VCaP (cell line): ENCODE measurements at regions not wholly inside any gene's neighbourhood (a gene's known extent, or its start where the extent isn't known, plus 50 kb on each side); places are given as distances from the start of the nearest gene placed in this dataset.

Source experiments
- H3K27ac ChIP-seq: fragments of 450-650 bp; 2 replicates; pipeline ENCODE4 v1.5.1; 2017
- CTCF ChIP-seq: fragments of 450-650 bp; conservative IDR thresholded peaks from 2 replicates; pipeline ENCODE4 v1.5.1; 2017; ENCODE audit warnings: mild to moderate bottlenecking, moderate library complexity

GRCh38 chr3:88443066-88443465 lies 293.3 kb downstream of the C3orf38 start:
- H3K27ac ChIP-seq, result no peak overlapping the region
- no peak for TF ChIP-seq CTCF

- H3K27ac ChIP-seq, result no peak overlapping the region
- no peak for TF ChIP-seq CTCF
Observed at GRCh38 chr3:88444251-88444650, 294.5 kb downstream of the C3orf38 start.

- no peak overlapping the region for H3K27ac ChIP-seq
- TF ChIP-seq CTCF, result no peak
Observed at GRCh38 chr3:88452228-88452627, 302.5 kb downstream of the C3orf38 start.

- no peak overlapping the region for H3K27ac ChIP-seq
- TF ChIP-seq CTCF, result no peak
Observed at GRCh38 chr3:88460369-88460768, 310.6 kb downstream of the C3orf38 start.

- H3K27ac ChIP-seq, result no peak overlapping the region
- no peak for TF ChIP-seq CTCF
Observed at GRCh38 chr3:88462230-88462629, 312.5 kb downstream of the C3orf38 start.

- no peak overlapping the region for H3K27ac ChIP-seq
- no peak for TF ChIP-seq CTCF
Observed at GRCh38 chr3:88467191-88467590, 317.4 kb downstream of the C3orf38 start.

- no peak for TF ChIP-seq CTCF
- no peak overlapping the region for H3K27ac ChIP-seq
Observed at GRCh38 chr3:88469216-88469615, 319.5 kb downstream of the C3orf38 start.

- H3K27ac ChIP-seq, result no peak overlapping the region
- no peak for TF ChIP-seq CTCF
Observed at GRCh38 chr3:88478460-88478859, 328.7 kb downstream of the C3orf38 start.
